Trophoblast cell (in vitro differentiated cells and primary cell): ENCODE measurements at regions not wholly inside any gene's neighbourhood (a gene's known extent, or its start where the extent isn't known, plus 50 kb on each side); places are given as distances from the start of the nearest gene placed in this dataset.
"Not testable (repeated sequence)": the region's sequence is repeated elsewhere in the genome, so short reads cannot be mapped to it uniquely, and the experiment has no call there.

Experiments used
- DNase-seq, 2 donors: peaks; one replicate each; pipeline ENCODE4 v3.0.0-alpha.2; 2016
- H2AFZ ChIP-seq: 2 replicates; pipeline ENCODE4 v1.6.1; 2013; ENCODE audit warnings: low read length, moderate library complexity, mild to moderate bottlenecking; ENCODE audit not compliant: insufficient read depth, poor library complexity
- H2AK5ac ChIP-seq: 2 replicates; pipeline ENCODE4 v1.6.1; 2013; ENCODE audit warnings: mild to moderate bottlenecking, low read length
- H2BK120ac ChIP-seq: 2 replicates; pipeline ENCODE4 v1.6.1; 2013; ENCODE audit warnings: low read length, mild to moderate bottlenecking, moderate library complexity; ENCODE audit not compliant: insufficient read depth, poor library complexity
- H2BK12ac ChIP-seq: 2 replicates; pipeline ENCODE4 v1.6.1; 2013; ENCODE audit warnings: mild to moderate bottlenecking, low read length, moderate library complexity
- H2BK5ac ChIP-seq: 2 replicates; pipeline ENCODE4 v1.6.1; 2013; ENCODE audit warnings: low read length, low read depth, moderate library complexity, mild to moderate bottlenecking; ENCODE audit not compliant: poor library complexity
- H3K14ac ChIP-seq: 2 replicates; pipeline ENCODE4 v1.6.1; 2013; ENCODE audit warnings: mild to moderate bottlenecking, low read length
- H3K18ac ChIP-seq: 2 replicates; pipeline ENCODE4 v1.6.1; 2013; ENCODE audit warnings: mild to moderate bottlenecking, low read length
- H3K23ac ChIP-seq: 2 replicates; pipeline ENCODE4 v1.6.1; 2013; ENCODE audit warnings: low read length
- H3K27ac ChIP-seq: 2 replicates; pipeline ENCODE4 v1.5.1; 2013; ENCODE audit warnings: low read depth, mild to moderate bottlenecking, inconsistent platforms, low read length, moderate library complexity
- H3K27me3 ChIP-seq: 2 replicates; pipeline ENCODE4 v1.6.1; 2013; ENCODE audit warnings: inconsistent platforms, mild to moderate bottlenecking, low read length, moderate library complexity; ENCODE audit not compliant: insufficient read depth
- H3K36me3 ChIP-seq, 2 experiments: 1 replicate in 1 of 2; 2 replicates in 1 of 2; pipeline ENCODE4 v1.6.1; 2013; ENCODE audit warnings: low read length in 2 of 2, mild to moderate bottlenecking in 2 of 2, moderate library complexity in 1 of 2; ENCODE audit not compliant: insufficient read depth in 2 of 2, control insufficient read depth in 1 of 2
- H3K4ac ChIP-seq: 2 replicates; pipeline ENCODE4 v1.6.1; 2013; ENCODE audit warnings: low read depth, mild to moderate bottlenecking, low read length, moderate library complexity
- H3K4me1 ChIP-seq, 2 experiments: 1 replicate in 1 of 2; 2 replicates in 1 of 2; pipeline ENCODE4 v1.6.1; 2013; ENCODE audit warnings: low read length in 2 of 2, mild to moderate bottlenecking in 2 of 2, moderate library complexity in 1 of 2; ENCODE audit not compliant: insufficient read depth in 2 of 2, control insufficient read depth in 1 of 2
- H3K4me2 ChIP-seq: 2 replicates; pipeline ENCODE4 v1.6.1; 2013; ENCODE audit warnings: inconsistent platforms, mild to moderate bottlenecking, low read length, moderate library complexity
- H3K4me3 ChIP-seq: 2 replicates; pipeline ENCODE4 v1.5.1; 2013; ENCODE audit warnings: mild to moderate bottlenecking, low read depth, low read length, inconsistent platforms
- H3K79me1 ChIP-seq: one replicate; pipeline ENCODE4 v1.6.1; 2013; ENCODE audit warnings: low read length
- H3K79me2 ChIP-seq: 2 replicates; pipeline ENCODE4 v1.6.1; 2013; ENCODE audit warnings: low read length, mild to moderate bottlenecking; ENCODE audit not compliant: control insufficient read depth, insufficient read depth, poor library complexity
- H3K9ac ChIP-seq: 2 replicates; pipeline ENCODE4 v1.6.1; 2013; ENCODE audit warnings: mild to moderate bottlenecking, low read length
- H3K9me3 ChIP-seq: 2 replicates; pipeline ENCODE4 v1.6.1; 2013; ENCODE audit warnings: low read depth, mild to moderate bottlenecking, control low read depth, inconsistent platforms, low read length; ENCODE audit not compliant: insufficient read depth
- H4K12ac ChIP-seq: 2 replicates; pipeline ENCODE4 v1.6.1; 2013; ENCODE audit warnings: low read depth, mild to moderate bottlenecking, low read length, moderate library complexity
- H4K8ac ChIP-seq: 2 replicates; pipeline ENCODE4 v1.6.1; 2013; ENCODE audit warnings: low read depth, mild to moderate bottlenecking, low read length, moderate library complexity
- H4K91ac ChIP-seq: one replicate; pipeline ENCODE4 v1.6.1; 2013; ENCODE audit warnings: low read depth, mild to moderate bottlenecking, low read length, moderate library complexity
- WGBS: extraction: QIAGEN DNeasy Blood & Tissue Kit; methylation state at CpG from one replicate; pipeline ENCODE4 v1.1.7; 2013; ENCODE audit warnings: missing lambda C conversion rate; ENCODE audit not compliant: insufficient read length, insufficient coverage; ENCODE audit errors: extremely low coverage; 5-methylcytosine and 5-hydroxymethylcytosine counted together

DNA sequence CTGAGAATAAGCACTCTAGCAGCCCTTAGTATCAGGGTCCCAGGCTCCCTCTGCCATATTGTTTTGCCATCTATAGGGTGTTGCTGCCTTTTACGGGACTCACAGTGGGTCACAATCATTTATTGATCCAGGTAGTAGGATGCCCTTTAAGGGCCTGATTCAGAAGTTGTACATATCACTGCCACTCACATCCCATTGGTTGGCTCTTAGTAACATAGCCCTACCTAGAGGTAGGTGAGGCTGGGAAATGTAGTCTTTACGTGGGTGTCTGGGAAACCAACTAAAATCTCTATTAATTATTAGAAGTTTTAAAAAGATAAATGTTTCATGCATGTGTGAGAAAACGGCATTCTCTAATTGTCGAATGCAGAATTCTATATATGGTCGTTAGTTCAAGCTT is 78.8 kb upstream of the ATP5PO start:
- WGBS = no CpG with 5 or more reads among the region's 5 CpGs
- Histone ChIP-seq H3K14ac (no peak overlapping the region), H3K79me1 (no peaks in the 10 kb centered on the region), H4K8ac (no peak overlapping the region), H4K91ac (no peak overlapping the region), H2BK5ac (no peak overlapping the region), H2AK5ac (no peak overlapping the region), H2BK12ac (no peak overlapping the region), H3K4me1 (no peaks in the 10 kb centered on the region), H3K23ac (no peak overlapping the region), H3K27ac (no peak overlapping the region), H2BK120ac (no peak overlapping the region), H3K9ac (no peak overlapping the region), H3K4me2 (no peak overlapping the region), H4K12ac (no peak overlapping the region), H2AFZ (no peak overlapping the region), H3K4me3 (no peak overlapping the region), H3K18ac (no peak overlapping the region), H3K27me3 (peaks cover 6% of the 10 kb centered on the region), H3K9me3 (no peaks in the 10 kb centered on the region), H3K79me2 (no peaks in the 10 kb centered on the region), H3K36me3 (no peaks in the 10 kb centered on the region), H3K4ac (no peak overlapping the region)
- DNase-seq = no peak

DNA sequence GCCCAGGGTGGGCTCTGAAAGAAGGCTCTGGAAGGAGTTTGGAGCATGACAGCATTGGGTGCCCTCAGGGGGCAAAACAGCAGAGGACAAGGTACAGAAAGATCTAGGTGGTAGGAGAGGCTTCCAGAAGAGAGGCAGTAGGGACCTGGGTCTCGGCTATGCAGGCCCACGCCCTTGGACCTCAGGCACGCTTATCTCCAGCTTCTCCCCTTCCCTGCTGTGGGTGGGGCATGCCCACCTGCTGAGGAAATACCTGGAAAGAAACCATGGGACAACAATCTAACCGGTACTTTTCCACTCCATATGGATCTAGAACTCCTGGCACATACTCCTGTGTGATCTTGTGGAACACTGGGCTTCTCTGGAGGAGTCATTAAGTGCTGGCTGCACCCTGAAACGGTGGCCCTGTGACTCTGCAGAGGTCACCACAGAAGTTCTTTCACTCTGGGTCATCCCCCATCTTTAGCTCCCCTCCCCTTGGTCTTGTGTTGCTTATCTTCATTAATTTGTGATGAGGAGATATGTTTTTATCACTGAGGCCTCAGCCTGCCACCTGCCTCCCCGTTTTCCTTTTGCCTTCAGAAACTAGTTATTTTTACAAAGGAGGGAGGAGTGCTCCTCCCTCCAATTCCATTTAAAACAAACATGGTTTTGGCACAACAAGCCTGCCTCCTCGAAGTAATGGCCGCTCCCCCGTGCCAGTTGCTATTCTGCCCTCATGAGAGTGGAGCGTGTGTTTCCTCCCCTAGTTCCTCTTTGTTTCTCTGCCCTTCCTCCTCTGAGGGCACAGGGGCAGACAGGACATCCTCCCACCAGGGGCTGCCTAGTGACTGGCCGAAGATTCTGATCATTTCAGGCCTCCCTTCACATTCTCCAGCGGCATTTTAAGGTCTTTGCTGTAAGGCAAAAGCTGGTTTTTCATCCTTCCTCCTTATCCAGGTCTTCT is 78.0 kb upstream of the ATP5PO start:
- H4K91ac ChIP-seq = no peak overlapping the region
- no peak overlapping the region for H2AFZ ChIP-seq
- no peak overlapping the region for H2BK120ac ChIP-seq
- H4K12ac ChIP-seq = no peak overlapping the region
- H3K4me3 ChIP-seq = no peak overlapping the region
- DNase-seq = no peak
- H3K23ac ChIP-seq = no peak overlapping the region
- H3K4me1 ChIP-seq = no peaks in the 10 kb centered on the region
- no peaks in the 10 kb centered on the region for H3K79me2 ChIP-seq
- H3K27ac ChIP-seq = no peak overlapping the region
- H2AK5ac ChIP-seq = no peak overlapping the region
- no peaks in the 10 kb centered on the region for H3K9me3 ChIP-seq
- H3K79me1 ChIP-seq = no peaks in the 10 kb centered on the region
- H3K27me3 ChIP-seq = peaks cover 6% of the 10 kb centered on the region
- H2BK12ac ChIP-seq = no peak overlapping the region
- no peaks in the 10 kb centered on the region for H3K36me3 ChIP-seq
- H3K4ac ChIP-seq = no peak overlapping the region
- no peak overlapping the region for H3K18ac ChIP-seq
- no peak overlapping the region for H3K14ac ChIP-seq
- H4K8ac ChIP-seq = no peak overlapping the region
- no CpG with 5 or more reads among the region's 12 CpGs for WGBS
- H3K4me2 ChIP-seq = no peak overlapping the region
- H3K9ac ChIP-seq = no peak overlapping the region
- no peak overlapping the region for H2BK5ac ChIP-seq

DNA sequence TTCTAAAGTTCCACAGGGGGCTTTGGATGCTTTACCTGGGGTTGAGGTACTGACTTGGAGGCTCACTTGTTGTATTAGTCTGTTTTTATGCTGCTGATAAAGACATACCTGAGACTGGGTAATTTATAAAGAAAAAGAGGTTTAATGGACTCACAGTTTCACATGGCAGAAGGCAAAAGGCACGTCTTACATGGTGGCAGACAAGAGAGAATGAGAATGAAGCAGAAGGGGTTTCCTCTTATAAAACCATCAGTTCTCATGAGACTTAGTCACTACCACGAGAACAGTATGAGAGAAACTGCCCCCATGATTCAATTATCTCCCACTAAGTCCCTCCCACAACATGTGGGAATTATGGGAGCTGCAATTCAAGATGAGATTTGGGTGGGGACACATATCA is 76.8 kb upstream of the ATP5PO start:
- H2BK5ac ChIP-seq, H3K18ac ChIP-seq, H3K4me2 ChIP-seq, H3K4ac ChIP-seq, H2AFZ ChIP-seq, H2AK5ac ChIP-seq, H2BK120ac ChIP-seq, DNase-seq, H2BK12ac ChIP-seq, H3K4me3 ChIP-seq, H3K27me3 ChIP-seq, H3K4me1 ChIP-seq, H3K79me2 ChIP-seq, H3K36me3 ChIP-seq, H4K12ac ChIP-seq, H3K9ac ChIP-seq, H3K14ac ChIP-seq, H3K9me3 ChIP-seq, H3K23ac ChIP-seq, H4K91ac ChIP-seq, H3K27ac ChIP-seq, H4K8ac ChIP-seq, H3K79me1 ChIP-seq: not testable (repeated sequence)
- no CpG with 5 or more reads among the region's 2 CpGs for WGBS

DNA sequence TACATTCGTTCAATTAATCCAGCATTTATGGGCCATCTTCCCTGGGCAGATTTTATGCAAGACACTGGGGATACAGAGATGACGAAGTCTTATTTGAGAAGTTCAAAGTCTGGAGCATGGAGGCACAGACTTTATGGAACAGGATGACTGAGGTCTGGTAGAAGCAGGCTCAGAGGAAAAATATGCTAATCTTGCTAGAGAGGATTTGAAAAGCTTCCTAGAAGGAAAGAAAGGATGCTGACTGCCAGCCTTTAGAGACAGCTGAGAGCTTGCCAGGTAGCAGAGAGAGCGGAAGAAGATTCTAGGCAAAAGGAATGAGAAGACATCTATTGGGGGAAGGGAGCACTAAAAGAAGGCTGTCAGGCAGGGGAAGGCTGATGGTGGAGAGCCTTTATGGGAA is 75.5 kb upstream of the ATP5PO start:
- Histone ChIP-seq H2AFZ (no peak overlapping the region), H3K14ac (no peak overlapping the region), H2BK12ac (no peak overlapping the region), H4K12ac (no peak overlapping the region), H2BK120ac (no peak overlapping the region), H2BK5ac (no peak overlapping the region), H3K9me3 (no peaks in the 10 kb centered on the region), H3K23ac (no peak overlapping the region), H3K4me1 (no peaks in the 10 kb centered on the region), H3K4ac (no peak overlapping the region), H3K18ac (no peak overlapping the region), H3K4me3 (no peak overlapping the region), H3K79me1 (no peaks in the 10 kb centered on the region), H3K36me3 (no peaks in the 10 kb centered on the region), H3K27me3 (peaks cover 4% of the 10 kb centered on the region), H3K9ac (no peak overlapping the region), H3K4me2 (no peak overlapping the region), H4K8ac (no peak overlapping the region), H3K27ac (no peak overlapping the region), H2AK5ac (no peak overlapping the region), H3K79me2 (no peaks in the 10 kb centered on the region), H4K91ac (no peak overlapping the region)
- DNase-seq = no peak
- WGBS = no CpG with 5 or more reads among the region's 3 CpGs
